ENCODE measurements at regions not wholly inside any gene's neighbourhood (a gene's known extent, or its start where the extent isn't known, plus 50 kb on each side); places are given as distances from the start of the nearest gene placed in this dataset.

- intact Hi-C loops (cut with DNase I), result no loop called here
- peak; percentile 22 for ATAC-seq
These were observed 61.6 kb upstream of the DAB2 start for GRCh38 chr5:39486361-39486760.

GRCh38 chr5:39485079-39485478 is 60.3 kb upstream of the DAB2 start:
- intact Hi-C loops (cut with DNase I), result no loop called here
- ATAC-seq, result no peak
- no peak for DNase-seq (ENCODE audit: low spot score)

More at GRCh38 chr5:39486361-39486760, 61.6 kb upstream of the DAB2 start:
- no peak for DNase-seq (ENCODE audit: low spot score)

GRCh38 chr5:39484673-39485072 is 59.9 kb upstream of the DAB2 start:
- intact Hi-C loops (cut with DNase I), result no loop called here
- DNase-seq (ENCODE audit: low spot score) (no peak), ATAC-seq (no peak)

- no peak for DNase-seq (ENCODE audit: low spot score)
- no peak for ATAC-seq
- intact Hi-C loops (cut with DNase I), result no loop called here
These were observed 57.3 kb upstream of the DAB2 start for GRCh38 chr5:39482098-39482497.

GRCh38 chr5:39479537-39479936 is 54.8 kb upstream of the DAB2 start:
- ATAC-seq, result no peak
- intact Hi-C loops (cut with DNase I), result no loop called here
- no peak for DNase-seq (ENCODE audit: low spot score)

- intact Hi-C loops (cut with DNase I), result no loop called here
- ATAC-seq, result no peak
- no peak for DNase-seq (ENCODE audit: low spot score)
These were observed 54.1 kb upstream of the DAB2 start for GRCh38 chr5:39478863-39479262.

- no peak for ATAC-seq
- no peak for DNase-seq (ENCODE audit: low spot score)
- intact Hi-C loops (cut with DNase I), result no loop called here
These were observed 52.1 kb upstream of the DAB2 start for GRCh38 chr5:39476843-39477220.

GRCh38 chr5:39475881-39476842 is 51.4 kb upstream of the DAB2 start:
- intact Hi-C loops (cut with DNase I), result no loop called here
- ATAC-seq, result peak; percentile 50
- DNase-seq (ENCODE audit: low spot score), result no peak

- DNase-seq (ENCODE audit: low spot score) (no peak), ATAC-seq (peak; percentile 51)
- intact Hi-C loops (cut with DNase I), result no loop called here
These were observed 50.4 kb upstream of the DAB2 start for GRCh38 chr5:39475159-39475571.
